H9 (cell line): ENCODE measurements at regions not wholly inside any gene's neighbourhood (a gene's known extent, or its start where the extent isn't known, plus 50 kb on each side); places are given as distances from the start of the nearest gene placed in this dataset.

Experiments used
- DNase-seq: peaks from one replicate; pipeline ENCODE4 v3.0.0-alpha.2; 2017
- H2AFZ ChIP-seq: one replicate; pipeline ENCODE4 v1.6.1; 2013; ENCODE audit warnings: mild to moderate bottlenecking, low read length, control low read depth, moderate library complexity
- H2AK5ac ChIP-seq: 2 replicates; pipeline ENCODE4 v1.6.1; 2013; ENCODE audit warnings: low read length, control low read depth, mixed read lengths; ENCODE audit not compliant: insufficient read length
- H2BK120ac ChIP-seq: one replicate; pipeline ENCODE4 v1.6.1; 2013; ENCODE audit warnings: low read depth, mild to moderate bottlenecking, low read length, control low read depth, inconsistent platforms; ENCODE audit not compliant: poor library complexity, severe bottlenecking
- H2BK12ac ChIP-seq: 2 replicates; pipeline ENCODE4 v1.6.1; 2013; ENCODE audit warnings: low read length, control low read depth, mixed read lengths, low read depth; ENCODE audit not compliant: insufficient read length
- H2BK15ac ChIP-seq: 2 replicates; pipeline ENCODE4 v1.6.1; 2013; ENCODE audit warnings: low read depth, low read length, control low read depth
- H2BK20ac ChIP-seq: one replicate; pipeline ENCODE4 v1.6.1; 2013; ENCODE audit warnings: low read depth, mild to moderate bottlenecking, low read length, control low read depth, inconsistent platforms; ENCODE audit not compliant: poor library complexity, severe bottlenecking
- H2BK5ac ChIP-seq: 2 replicates; pipeline ENCODE4 v1.6.1; 2013; ENCODE audit warnings: low read length, control low read depth, mixed read lengths; ENCODE audit not compliant: insufficient read length
- H3K14ac ChIP-seq: 2 replicates; pipeline ENCODE4 v1.6.1; 2013; ENCODE audit warnings: low read length, control low read depth; ENCODE audit not compliant: insufficient read depth
- H3K18ac ChIP-seq: 2 replicates; pipeline ENCODE4 v1.6.1; 2013; ENCODE audit warnings: low read depth, mild to moderate bottlenecking, mixed read lengths, low read length, control low read depth; ENCODE audit not compliant: insufficient read length
- H3K23ac ChIP-seq: 2 replicates; pipeline ENCODE4 v1.6.1; 2013; ENCODE audit warnings: low read length, control low read depth, mixed read lengths, low read depth; ENCODE audit not compliant: insufficient read length
- H3K23me2 ChIP-seq: 2 replicates; pipeline ENCODE4 v1.6.1; 2013; ENCODE audit warnings: low read depth, mild to moderate bottlenecking, mixed read lengths, low read length, control low read depth; ENCODE audit not compliant: insufficient read length, poor library complexity, severe bottlenecking
- H3K27ac ChIP-seq: 2 replicates; pipeline ENCODE4 v1.5.1; 2013; ENCODE audit warnings: low read length, control low read depth, mixed read lengths, low read depth; ENCODE audit not compliant: insufficient read length
- H3K27me3 ChIP-seq: 2 replicates; pipeline ENCODE4 v1.6.1; 2013; ENCODE audit warnings: low read length, control low read depth, inconsistent platforms; ENCODE audit not compliant: insufficient read depth
- H3K4ac ChIP-seq: 2 replicates; pipeline ENCODE4 v1.6.1; 2013; ENCODE audit warnings: low read depth, mild to moderate bottlenecking, control low read depth, inconsistent platforms, low read length, moderate library complexity
- H3K4me1 ChIP-seq: 2 replicates; pipeline ENCODE4 v1.6.1; 2013; ENCODE audit warnings: low read length, control low read depth, inconsistent platforms; ENCODE audit not compliant: insufficient read depth
- H3K4me2 ChIP-seq: 2 replicates; pipeline ENCODE4 v1.6.1; 2013; ENCODE audit warnings: low read length, control low read depth, mixed read lengths; ENCODE audit not compliant: insufficient read length, insufficient read depth
- H3K56ac ChIP-seq: 2 replicates; pipeline ENCODE4 v1.6.1; 2013; ENCODE audit warnings: low read depth, mild to moderate bottlenecking, mixed read lengths, low read length, control low read depth; ENCODE audit not compliant: insufficient read length
- H3K79me1 ChIP-seq: 2 replicates; pipeline ENCODE4 v1.6.1; 2013; ENCODE audit warnings: low read depth, mild to moderate bottlenecking, moderate library complexity, low read length, control low read depth, inconsistent platforms; ENCODE audit not compliant: insufficient read depth, poor library complexity, severe bottlenecking
- H3K79me2 ChIP-seq: 2 replicates; pipeline ENCODE4 v1.6.1; 2013; ENCODE audit warnings: low read length, control low read depth, inconsistent platforms; ENCODE audit not compliant: insufficient read depth
- H3K9ac ChIP-seq: 2 replicates; pipeline ENCODE4 v1.6.1; 2013; ENCODE audit warnings: low read length, control low read depth, mixed read lengths; ENCODE audit not compliant: insufficient read length; ENCODE audit errors: extremely low read depth
- H3K9me3 ChIP-seq: one replicate; pipeline ENCODE4 v1.6.1; 2013; ENCODE audit warnings: low read depth, low read length, inconsistent platforms; ENCODE audit not compliant: control insufficient read depth
- H3T11ph ChIP-seq: one replicate; pipeline ENCODE4 v1.6.1; 2013; ENCODE audit warnings: mild to moderate bottlenecking, low read length, control low read depth, inconsistent platforms
- H4K20me1 ChIP-seq: one replicate; pipeline ENCODE4 v1.6.1; 2013; ENCODE audit not compliant: control insufficient read depth, insufficient read length, insufficient read depth
- H4K5ac ChIP-seq: 2 replicates; pipeline ENCODE4 v1.6.1; 2013; ENCODE audit warnings: low read depth, mild to moderate bottlenecking, mixed read lengths, low read length, control low read depth; ENCODE audit not compliant: insufficient read length
- H4K8ac ChIP-seq: replicated peaks from 2 replicates; pipeline ENCODE4 v1.6.1; 2013; ENCODE audit warnings: low read length, control low read depth, mixed read lengths, low read depth; ENCODE audit not compliant: insufficient read length
- H4K91ac ChIP-seq: 2 replicates; pipeline ENCODE4 v1.6.1; 2013; ENCODE audit warnings: low read depth, mild to moderate bottlenecking, moderate library complexity, mixed read lengths, low read length, control low read depth; ENCODE audit not compliant: insufficient read length
- H3K27ac Mint-ChIP-seq, 3 experiments: 2 replicates in 2 of 3; 3 replicates in 1 of 3; pipeline ENCODE4 v1.8.0; 2020 to 2021; ENCODE audit warnings: mixed read lengths in 3 of 3, mild to moderate bottlenecking in 1 of 3, moderate library complexity in 1 of 3
- H3K27me3 Mint-ChIP-seq: 2 replicates; pipeline ENCODE4 v1.8.0; 2021; ENCODE audit warnings: low read depth, mild to moderate bottlenecking, moderate library complexity, mixed read lengths
- H3K36me3 Mint-ChIP-seq, 3 experiments: 2 replicates in 2 of 3; 3 replicates in 1 of 3; pipeline ENCODE4 v1.8.0; 2020 to 2021; ENCODE audit warnings: low read depth in 3 of 3, mixed read lengths in 3 of 3; ENCODE audit not compliant: insufficient read depth in 1 of 3
- H3K4me1 Mint-ChIP-seq, 2 experiments: 2 replicates each; pipeline ENCODE4 v1.8.0; 2020; ENCODE audit warnings: mixed read lengths in 2 of 2
- H3K4me3 Mint-ChIP-seq, 2 experiments: 2 replicates in 1 of 2; 3 replicates in 1 of 2; pipeline ENCODE4 v1.8.0; 2020 to 2021; ENCODE audit warnings: mild to moderate bottlenecking in 2 of 2, mixed read lengths in 2 of 2, moderate library complexity in 1 of 2
- H3K9me3 Mint-ChIP-seq, 2 experiments: 2 replicates in 1 of 2; 3 replicates in 1 of 2; pipeline ENCODE4 v1.8.0; 2020; ENCODE audit warnings: mild to moderate bottlenecking in 2 of 2, mixed read lengths in 2 of 2, moderate library complexity in 1 of 2
- CTCF ChIP-seq: fragments of 200-600 bp; sonication (generic); conservative IDR thresholded peaks from 3 replicates; pipeline ENCODE4 v1.8.0; 2021; ENCODE audit warnings: antibody characterized with exemption, mild to moderate bottlenecking

DNA sequence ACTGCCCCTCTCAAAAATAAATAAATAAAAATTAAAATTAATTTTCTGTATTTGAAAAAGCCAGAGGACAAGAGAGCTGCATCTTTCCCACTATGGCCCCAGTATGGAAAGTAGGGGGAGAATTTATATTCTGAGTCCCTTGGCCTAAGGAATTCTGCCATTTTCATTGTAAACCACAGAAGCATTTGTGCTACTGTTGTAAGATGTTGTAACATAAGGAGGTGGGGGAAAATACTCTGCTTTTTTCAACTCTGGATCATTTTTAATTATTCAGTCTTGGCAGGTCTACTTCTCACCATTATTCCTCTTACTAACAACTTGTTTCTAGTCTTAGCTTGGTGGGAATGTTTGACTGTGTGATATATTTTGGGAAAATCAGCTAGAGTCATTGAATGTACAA lies 52.3 kb upstream of the APC start:
- no peak overlapping the region for H2BK120ac ChIP-seq
- no peaks in the 10 kb centered on the region for H3K79me2 ChIP-seq
- DNase-seq, result no peak
- no peak overlapping the region for H2AFZ ChIP-seq
- H4K8ac ChIP-seq, result no peak overlapping the region
- H3K4me3 Mint-ChIP-seq, result no peak overlapping the region
- H3K14ac ChIP-seq, result no peak overlapping the region
- H4K20me1 ChIP-seq, result no peaks in the 10 kb centered on the region
- H4K5ac ChIP-seq, result no peak overlapping the region
- H3K79me1 ChIP-seq, result no peaks in the 10 kb centered on the region
- H3T11ph ChIP-seq, result no peak overlapping the region
- no peak overlapping the region for H3K4me2 ChIP-seq
- H3K27me3 Mint-ChIP-seq, result no peaks in the 10 kb centered on the region
- H3K27me3 ChIP-seq, result no peaks in the 10 kb centered on the region
- H3K4ac ChIP-seq, result no peak overlapping the region
- no peak overlapping the region for H3K27ac Mint-ChIP-seq
- no peak overlapping the region for H3K23ac ChIP-seq
- no peak overlapping the region for H3K56ac ChIP-seq
- no peaks in the 10 kb centered on the region for H3K23me2 ChIP-seq
- H2BK5ac ChIP-seq, result no peak overlapping the region
- no peak overlapping the region for H2BK15ac ChIP-seq
- no peak overlapping the region for H4K91ac ChIP-seq
- H3K9me3 Mint-ChIP-seq, result no peaks in the 10 kb centered on the region
- no peak overlapping the region for H2BK12ac ChIP-seq
- no peaks in the 10 kb centered on the region for H3K9me3 ChIP-seq
- no peaks in the 10 kb centered on the region for H3K36me3 Mint-ChIP-seq
- peaks cover 10 to 14% of the 10 kb centered on the region in 2 experiments for H3K4me1 Mint-ChIP-seq
- TF ChIP-seq CTCF, result no peak
- no peak overlapping the region for H3K18ac ChIP-seq
- H2BK20ac ChIP-seq, result no peak overlapping the region
- H3K4me1 ChIP-seq, result no peaks in the 10 kb centered on the region
- H3K27ac ChIP-seq, result no peak overlapping the region
- no peak overlapping the region for H3K9ac ChIP-seq
- no peak overlapping the region for H2AK5ac ChIP-seq
